ENCODE measurements at regions not wholly inside any gene's neighbourhood (a gene's known extent, or its start where the extent isn't known, plus 50 kb on each side); places are given as distances from the start of the nearest gene placed in this dataset.

GRCh38 chr20:5674176-5674660, 63.4 kb upstream of the GPCPD1 start:
- ChIA-PET POLR2A (no interaction called here), CTCF (no interaction called here), RAD21 (ENCODE audit: low non-redundant PET in 1 of 2, low total read pairs in 2 of 2, uncharacterized antibody in 2 of 2, unreplicated experiment in 2 of 2) (no interaction called here)
- intact Hi-C loops (cut with micrococcal nuclease): no loop called here
- Histone ChIP-seq H4K20me1 (ENCODE audit: insufficient read depth) (no peaks in the 10 kb centered on the region), H3K9me2 (ENCODE audit: insufficient read depth) (no peaks in the 10 kb centered on the region), H2AFZ (ENCODE audit: low read depth, low read length, poor library complexity, severe bottlenecking) (no peak overlapping the region), H3K9ac (ENCODE audit: low read length) (no peak overlapping the region), H3K9me3 (ENCODE audit: control insufficient read depth in 1 of 2, insufficient read depth in 1 of 2, low read depth in 1 of 2, low read length in 2 of 2) (no peaks in the 10 kb centered on the region), H3K27ac (ENCODE audit: low read depth, low read length) (no peak overlapping the region), H3K79me2 (ENCODE audit: insufficient read depth, low read length) (no peaks in the 10 kb centered on the region), H3K36me3 (ENCODE audit: control insufficient read depth in 1 of 2, insufficient read depth in 2 of 2, low read length in 2 of 2) (no peaks in the 10 kb centered on the region), H3K4me2 (ENCODE audit: low read length) (peak overlapping the region; percentile 12; the same call in 1 of the 2 replicates), H3K4me1 (ENCODE audit: control insufficient read depth in 1 of 2, insufficient read depth in 2 of 2, low read length in 2 of 2) (peaks cover 4 to 7% of the 10 kb centered on the region in 2 experiments; a peak in 3 of 4 replicates), H3K4me3 (replicated peaks in 1 of 2; ENCODE audit: low read depth in 1 of 2, low read length in 2 of 2) (no peak overlapping the region), H3K27me3 (ENCODE audit: insufficient read depth, low read length) (no peaks in the 10 kb centered on the region)
- no TSS peak for BruUV-seq (replicated peaks)
- TF ChIP-seq JUND (IDR thresholded peaks at IDR 0.05) (peak; percentile 32; the same call in 1 of the 2 replicates), FOSL1 (IDR thresholded peaks at IDR 0.05; ENCODE audit: low read depth) (peak; percentile 39), ELF1 (IDR thresholded peaks at IDR 0.05; ENCODE audit: borderline replicate concordance, low read depth) (no peak)
- ATAC-seq: peak; percentile 76
- peak; percentile 12 for DNase-seq (ENCODE audit: low read depth, low spot score)

GRCh38 chr20:5670874-5671273, 60.1 kb upstream of the GPCPD1 start:
- H4K20me1 ChIP-seq (ENCODE audit: insufficient read depth): no peaks in the 10 kb centered on the region
- no peaks in the 10 kb centered on the region for H3K27me3 ChIP-seq (ENCODE audit: insufficient read depth, low read length)
- no peaks in the 10 kb centered on the region for H3K9me2 ChIP-seq (ENCODE audit: insufficient read depth)
- ATAC-seq (no peak), DNase-seq (ENCODE audit: low read depth, low spot score) (no peak)
- H3K36me3 ChIP-seq (ENCODE audit: control insufficient read depth in 1 of 2, insufficient read depth in 2 of 2, low read length in 2 of 2): no peaks in the 10 kb centered on the region
- H3K4me1 ChIP-seq (ENCODE audit: control insufficient read depth in 1 of 2, insufficient read depth in 2 of 2, low read length in 2 of 2): peaks cover 4 to 7% of the 10 kb centered on the region in 2 experiments; a peak in 3 of 4 replicates
- POLR2A ChIA-PET: no interaction called here
- RAD21 ChIA-PET (ENCODE audit: low non-redundant PET in 1 of 2, low total read pairs in 2 of 2, uncharacterized antibody in 2 of 2, unreplicated experiment in 2 of 2): no interaction called here
- intact Hi-C loops (cut with micrococcal nuclease): no loop called here
- H3K79me2 ChIP-seq (ENCODE audit: insufficient read depth, low read length): no peaks in the 10 kb centered on the region
- TF ChIP-seq EZH2phosphoT487 (IDR thresholded peaks at IDR 0.05; ENCODE audit: borderline replicate concordance): no peak
- no peak for TF ChIP-seq REST (IDR thresholded peaks at IDR 0.05; ENCODE audit: low read depth)
- TF ChIP-seq FOSL1 (IDR thresholded peaks at IDR 0.05; ENCODE audit: low read depth): no peak
- no peak for TF ChIP-seq CTCF (IDR thresholded peaks at IDR 0.05 in 2 of 3, conservative IDR thresholded peaks at IDR 0.05 in 1 of 3; ENCODE audit: borderline replicate concordance in 1 of 3, insufficient read depth in 1 of 3, low read depth in 2 of 3, low read length in 2 of 3)
- TF ChIP-seq YY1 (IDR thresholded peaks at IDR 0.05; ENCODE audit: extremely low read depth, insufficient replicate concordance, low read depth, low read length): no peak
- no peak for TF ChIP-seq RAD21 (IDR thresholded peaks at IDR 0.05; ENCODE audit: low read depth)
- TF ChIP-seq EGR1 (IDR thresholded peaks at IDR 0.05; ENCODE audit: low read depth): no peak
- TF ChIP-seq ZNF274 (IDR thresholded peaks at IDR 0.05; ENCODE audit: low read depth, low read length): no peak
- TF ChIP-seq ELF1 (IDR thresholded peaks at IDR 0.05; ENCODE audit: borderline replicate concordance, low read depth): no peak
- TF ChIP-seq SP1 (IDR thresholded peaks at IDR 0.05; ENCODE audit: low read depth): no peak
- no peak for TF ChIP-seq ZBTB33 (IDR thresholded peaks at IDR 0.05; ENCODE audit: extremely low read depth, insufficient replicate concordance, low read length)
- H3K27ac ChIP-seq (ENCODE audit: low read depth, low read length): no peak overlapping the region
- H3K4me2 ChIP-seq (ENCODE audit: low read length): no peak overlapping the region
- H3K9me3 ChIP-seq (ENCODE audit: control insufficient read depth in 1 of 2, insufficient read depth in 1 of 2, low read depth in 1 of 2, low read length in 2 of 2): no peaks in the 10 kb centered on the region
- no peak overlapping the region for H3K4me3 ChIP-seq (replicated peaks in 1 of 2; ENCODE audit: low read depth in 1 of 2, low read length in 2 of 2)
- BruUV-seq (replicated peaks): no TSS peak
- CTCF ChIA-PET: no interaction called here
- no peak overlapping the region for H3K9ac ChIP-seq (ENCODE audit: low read length)
- H2AFZ ChIP-seq (ENCODE audit: low read depth, low read length, poor library complexity, severe bottlenecking): no peak overlapping the region

Data from HCT116 (cell line).